ENCODE measurements at regions not wholly inside any gene's neighbourhood (a gene's known extent, or its start where the extent isn't known, plus 50 kb on each side); places are given as distances from the start of the nearest gene placed in this dataset.
"Not testable (repeated sequence)": the region's sequence is repeated elsewhere in the genome, so short reads cannot be mapped to it uniquely, and the experiment has no call there.

DNA sequence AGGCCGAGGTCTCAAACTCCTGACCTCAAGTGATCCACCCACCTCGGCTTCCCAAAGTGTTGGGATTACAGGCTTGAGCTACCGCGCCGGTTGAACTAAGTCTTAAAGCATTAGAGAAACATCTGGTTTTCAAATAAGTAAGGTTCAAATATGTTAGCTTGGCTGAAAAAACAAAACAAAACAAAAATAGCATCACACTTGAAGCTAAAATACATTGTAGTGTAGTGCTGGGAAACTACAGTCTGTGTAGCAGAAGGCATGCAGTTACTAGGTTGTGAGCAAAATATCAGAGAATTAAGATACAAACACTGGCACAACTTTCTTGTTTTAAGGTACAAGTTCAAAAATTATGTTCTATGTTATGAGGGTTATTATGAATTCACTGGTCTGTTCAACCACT, 224.8 kb upstream of the CHORDC1 start:
- DNase-seq (ENCODE audit: low read depth in 2 of 2), result no peak

GRCh38 chr11:90446207-90446606, 223.4 kb upstream of the CHORDC1 start:
- no peak for DNase-seq (ENCODE audit: low read depth in 2 of 2)

GRCh38 chr11:90438069-90438468, 215.2 kb upstream of the CHORDC1 start:
- DNase-seq (ENCODE audit: low read depth in 2 of 2), result no peak

- no peak for DNase-seq (ENCODE audit: low read depth in 2 of 2)
Observed at GRCh38 chr11:90434858-90435257, 212.0 kb upstream of the CHORDC1 start.

DNA sequence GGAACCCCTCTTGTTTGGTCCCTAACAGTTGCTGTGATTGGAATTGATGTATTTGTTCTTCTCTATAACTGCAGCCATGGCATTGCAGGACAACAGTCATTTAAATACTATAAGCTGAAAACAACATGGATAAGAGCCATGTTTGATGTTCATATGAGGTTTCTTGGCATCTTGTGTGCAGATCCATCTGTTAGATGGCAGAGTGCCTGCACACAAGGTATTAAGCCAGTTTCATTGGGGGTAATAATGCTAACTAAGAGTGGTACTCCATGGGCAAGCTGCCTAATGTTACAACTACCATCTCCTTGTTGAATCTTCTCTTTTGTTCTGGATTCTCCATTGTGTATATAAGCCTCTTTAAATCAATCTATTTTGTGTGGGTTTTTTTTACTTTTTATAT, 206.0 kb upstream of the CHORDC1 start:
- DNase-seq (ENCODE audit: low read depth in 2 of 2), result no peak

DNA sequence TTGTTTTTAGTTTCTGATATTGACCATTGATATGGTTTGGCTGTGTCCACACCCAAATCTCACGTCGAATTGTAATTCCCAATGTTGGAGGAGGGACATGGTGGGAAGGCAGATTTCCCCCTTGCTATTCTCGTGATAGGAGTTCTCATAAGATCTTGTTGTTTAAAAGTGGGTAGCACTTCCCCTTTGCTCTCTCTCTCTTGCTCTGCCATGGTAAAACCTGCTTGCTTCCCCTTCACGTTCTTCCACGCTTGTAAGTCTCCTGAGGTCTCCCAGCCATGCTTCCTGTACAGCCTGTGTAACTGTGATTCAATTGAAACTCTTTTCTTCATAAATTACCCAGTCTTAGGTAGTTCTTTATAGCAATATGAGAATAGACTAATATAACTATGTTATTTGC, 203.6 kb upstream of the CHORDC1 start:
- no peak for DNase-seq (ENCODE audit: low read depth in 2 of 2)

DNA sequence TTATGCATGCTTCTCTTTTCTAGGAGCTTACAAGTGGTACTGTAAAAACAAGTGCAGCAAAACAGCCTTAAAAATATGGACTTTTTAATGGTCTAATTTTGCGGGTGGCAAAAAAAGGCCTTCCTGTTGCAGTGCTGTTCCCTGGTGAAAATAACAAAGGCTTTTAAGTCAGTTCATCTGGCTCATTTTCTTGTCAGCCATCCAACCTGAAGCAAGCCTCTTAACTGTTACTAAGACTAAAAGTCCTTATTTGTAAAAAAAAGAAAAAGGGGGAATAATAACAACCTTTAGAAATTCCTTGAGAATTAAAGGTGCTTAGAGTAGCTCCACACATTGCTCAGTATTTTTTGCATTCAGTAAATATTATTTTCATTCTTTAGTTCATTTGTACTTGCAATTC, 200.5 kb upstream of the CHORDC1 start:
- no peak for DNase-seq (ENCODE audit: low read depth in 2 of 2)

GRCh38 chr11:90422787-90423186, 199.9 kb upstream of the CHORDC1 start:
- DNase-seq (ENCODE audit: low read depth in 2 of 2), result not testable (repeated sequence)

GRCh38 chr11:90414221-90414620, 191.4 kb upstream of the CHORDC1 start:
- DNase-seq (ENCODE audit: low read depth in 2 of 2), result no peak

DNA sequence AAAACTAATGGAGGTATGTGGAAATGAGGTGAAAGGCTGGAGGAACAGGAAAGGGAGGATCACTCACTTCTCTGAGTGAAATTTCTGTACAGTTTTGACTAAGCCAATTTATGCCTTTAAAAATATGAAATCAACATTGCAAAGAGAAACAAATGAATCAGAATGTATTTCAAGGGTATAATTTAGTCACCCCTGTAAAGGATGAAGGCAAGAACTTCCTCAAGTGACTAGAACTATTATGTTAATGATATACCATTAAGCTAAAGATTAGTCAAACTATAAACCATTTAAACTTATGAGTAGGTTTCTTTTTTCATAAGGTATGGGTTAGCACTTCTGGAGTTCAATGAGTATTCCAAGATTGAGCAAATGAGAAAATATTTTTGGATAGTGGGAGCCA, 184.5 kb upstream of the CHORDC1 start:
- DNase-seq (ENCODE audit: low read depth in 2 of 2), result no peak

DNA sequence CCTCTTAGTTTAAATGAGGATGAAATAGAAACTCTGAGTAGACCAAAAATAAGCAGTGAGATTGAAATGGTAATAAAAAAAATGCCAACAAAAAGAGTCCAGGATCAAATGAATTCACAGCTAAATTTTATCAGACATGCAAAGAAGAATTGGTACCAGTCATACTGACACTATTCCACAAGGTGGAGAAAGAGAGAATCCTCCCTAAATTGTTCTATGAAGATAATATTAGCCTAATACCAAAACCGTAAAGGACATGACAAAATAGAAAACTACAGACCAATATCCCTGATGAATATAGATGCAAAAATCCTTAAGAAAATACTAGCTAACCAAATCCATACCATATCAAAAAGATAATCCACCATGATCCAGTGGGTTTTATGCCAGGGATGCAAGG, 169.8 kb upstream of the CHORDC1 start:
- DNase-seq (ENCODE audit: low read depth in 2 of 2), result no peak

GRCh38 chr11:90391756-90392155, 168.9 kb upstream of the CHORDC1 start:
- DNase-seq (ENCODE audit: low read depth in 2 of 2), result no peak

GRCh38 chr11:90380206-90380605, 157.4 kb upstream of the CHORDC1 start:
- DNase-seq (ENCODE audit: low read depth in 2 of 2), result no peak

- no peak for DNase-seq (ENCODE audit: low read depth in 2 of 2)
Observed at GRCh38 chr11:90373971-90374370, 151.1 kb upstream of the CHORDC1 start.

- DNase-seq (ENCODE audit: low read depth in 2 of 2), result no peak
Observed at GRCh38 chr11:90364527-90364926, 141.7 kb upstream of the CHORDC1 start.

- DNase-seq (ENCODE audit: low read depth in 2 of 2), result no peak
Observed at GRCh38 chr11:90363739-90364138, 140.9 kb upstream of the CHORDC1 start.

DNA sequence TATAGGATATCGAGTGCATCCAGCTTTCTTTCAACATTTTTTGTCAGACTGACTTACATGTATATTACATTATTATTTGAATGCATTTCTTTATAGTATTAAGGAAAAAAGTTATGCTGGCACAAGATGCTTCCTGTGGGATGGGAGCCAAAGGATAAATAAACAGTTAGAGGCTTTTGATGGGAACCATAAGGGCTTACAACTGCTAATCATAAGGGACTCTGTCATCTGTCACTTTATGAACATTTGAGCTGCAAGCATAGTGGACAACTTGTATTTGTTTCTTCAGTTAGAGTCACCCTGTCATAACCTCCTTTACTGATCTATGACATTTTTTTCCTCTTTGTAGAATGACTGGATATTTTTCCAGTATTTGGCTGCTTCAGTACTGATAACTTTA, 132.4 kb upstream of the CHORDC1 start:
- no peak for DNase-seq (ENCODE audit: low read depth in 2 of 2)

GRCh38 chr11:90349731-90350130, 126.9 kb upstream of the CHORDC1 start:
- DNase-seq (ENCODE audit: low read depth in 2 of 2), result no peak

DNA sequence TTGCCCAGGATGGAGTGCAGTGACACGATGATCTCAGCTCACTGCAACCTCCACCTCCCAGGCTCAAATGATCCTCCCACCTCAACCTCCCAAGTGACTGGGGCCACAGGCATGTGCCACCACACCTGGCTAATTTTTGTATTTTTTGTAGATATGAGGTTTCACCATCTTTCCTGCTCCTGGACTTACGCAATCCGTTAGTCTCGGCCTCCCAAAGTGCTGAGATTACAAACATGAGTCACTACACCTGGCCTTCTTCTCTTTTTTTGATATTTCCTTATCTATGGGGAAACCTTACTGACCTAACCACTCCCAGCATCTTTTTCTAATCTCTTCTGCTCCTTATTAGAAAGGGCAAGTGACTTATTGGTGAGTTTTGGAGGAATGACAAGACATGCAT, 121.7 kb upstream of the CHORDC1 start:
- DNase-seq (ENCODE audit: low read depth in 2 of 2), result no peak

GRCh38 chr11:90343673-90344072, 120.8 kb upstream of the CHORDC1 start:
- DNase-seq (ENCODE audit: low read depth in 2 of 2), result no peak

- DNase-seq (ENCODE audit: low read depth in 2 of 2), result no peak
Observed at GRCh38 chr11:90341986-90342385, 119.1 kb upstream of the CHORDC1 start.

GRCh38 chr11:90332415-90332814, 109.6 kb upstream of the CHORDC1 start:
- DNase-seq (ENCODE audit: low read depth in 2 of 2), result no peak

DNA sequence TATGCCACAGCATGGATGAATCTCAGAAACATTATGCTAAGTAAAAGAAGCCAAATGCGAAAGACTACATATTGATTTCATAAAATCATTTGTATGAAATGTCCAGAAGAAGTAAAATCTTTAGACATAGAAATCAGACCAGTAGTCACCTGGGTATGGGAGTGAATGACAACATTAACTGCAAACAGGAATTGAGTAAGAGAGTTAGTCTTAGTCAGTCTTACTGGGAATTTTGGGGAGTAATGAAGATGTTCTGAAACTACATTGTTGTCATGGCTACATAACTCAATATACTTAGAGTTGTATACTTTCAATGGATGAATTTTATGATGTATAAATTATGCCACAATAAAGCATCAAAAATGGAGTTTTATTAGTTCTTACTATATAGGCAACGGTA, 107.8 kb upstream of the CHORDC1 start:
- DNase-seq (ENCODE audit: low read depth in 2 of 2), result no peak

- no peak for DNase-seq (ENCODE audit: low read depth in 2 of 2)
Observed at GRCh38 chr11:90329043-90329442, 106.2 kb upstream of the CHORDC1 start.

DNA sequence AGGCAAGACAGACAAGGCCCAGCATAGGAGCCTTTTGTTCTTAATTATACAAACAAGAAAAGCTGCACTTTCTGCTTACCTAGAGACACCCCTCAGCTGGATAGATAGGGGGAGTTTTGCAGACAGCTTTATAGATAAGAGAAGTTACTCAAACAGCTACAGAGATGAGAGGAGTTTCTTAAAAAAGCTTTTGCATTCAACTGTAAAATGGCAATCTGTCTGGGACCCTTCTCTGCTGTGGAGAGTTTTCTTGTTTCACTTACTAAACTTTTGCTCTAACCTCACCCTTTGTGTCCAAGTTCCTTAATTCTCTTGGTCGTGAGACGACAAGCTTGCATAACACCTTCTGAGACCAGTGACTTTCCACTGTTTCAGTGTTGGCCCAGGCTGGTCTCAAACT, 103.8 kb upstream of the CHORDC1 start:
- DNase-seq (ENCODE audit: low read depth in 2 of 2), result no peak

All from stimulated activated CD4-positive, alpha-beta T cell treated with anti-CD3 and anti-CD28 coated beads, Interleukin-4, amount 100 ng/mL, for 48 hours (primary cell).